ENCODE measurements at regions not wholly inside any gene's neighbourhood (a gene's known extent, or its start where the extent isn't known, plus 50 kb on each side); places are given as distances from the start of the nearest gene placed in this dataset.

- H3K9me3 ChIP-seq (ENCODE audit: low read length) = no peaks in the 10 kb centered on the region
- no peak overlapping the region for H2AFZ ChIP-seq (ENCODE audit: low read length)
- no peaks in the 10 kb centered on the region for H3K27me3 ChIP-seq (ENCODE audit: insufficient read depth, low read length)
- no peaks in the 10 kb centered on the region for H3K9me2 ChIP-seq (ENCODE audit: low read depth, low read length)
- H3K4me1 ChIP-seq (ENCODE audit: insufficient read depth, low read length, severe bottlenecking) = no peaks in the 10 kb centered on the region
- H3K79me2 ChIP-seq (ENCODE audit: insufficient read depth, low read length) = no peaks in the 10 kb centered on the region
- no peaks in the 10 kb centered on the region for H3F3A ChIP-seq (ENCODE audit: insufficient read depth, low read length)
- TF ChIP-seq CTCF (IDR thresholded peaks at IDR 0.05; ENCODE audit: low read length) = no peak
- TF ChIP-seq EZH2 (IDR thresholded peaks at IDR 0.05; ENCODE audit: borderline replicate concordance, low read length) = no peak
- H3K4me3 ChIP-seq (ENCODE audit: low read depth, low read length, poor library complexity, severe bottlenecking) = no peak overlapping the region
- H3K36me3 ChIP-seq (ENCODE audit: insufficient read depth, low read length) = no peaks in the 10 kb centered on the region
- no peaks in the 10 kb centered on the region for H4K20me1 ChIP-seq (ENCODE audit: insufficient read depth, low read length)
- H3K27ac ChIP-seq (ENCODE audit: low read depth, low read length, poor library complexity, severe bottlenecking) = no peak overlapping the region
- H3K4me2 ChIP-seq (ENCODE audit: low read length) = no peak overlapping the region
- no peak overlapping the region for H3K9ac ChIP-seq (ENCODE audit: low read length)
Observed at GRCh38 chr6:19041906-19042305, 654.8 kb downstream of the RNF144B start.

DNA sequence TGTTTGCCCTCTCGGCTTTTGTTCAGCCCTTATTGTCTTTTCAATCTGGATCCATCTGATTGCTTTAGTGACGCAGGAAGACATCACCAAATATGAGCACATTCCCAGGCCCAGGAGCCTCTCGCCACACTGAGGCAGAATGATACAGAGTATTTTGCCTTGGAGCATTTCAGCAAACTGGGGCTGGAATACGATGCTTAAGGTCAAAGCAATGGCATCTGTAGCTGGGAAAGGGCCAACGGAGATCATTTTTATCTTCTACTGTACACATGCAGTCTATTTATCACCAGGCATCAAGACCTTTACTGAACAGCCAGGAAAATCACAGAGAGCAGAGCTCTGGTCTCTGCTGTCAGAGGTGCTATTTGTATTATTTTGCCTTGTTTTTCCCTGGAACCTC lies 655.3 kb downstream of the RNF144B start:
- Histone ChIP-seq H3K9ac (ENCODE audit: low read length) (no peak overlapping the region), H3K27ac (ENCODE audit: low read depth, low read length, poor library complexity, severe bottlenecking) (no peak overlapping the region), H3K9me2 (ENCODE audit: low read depth, low read length) (no peaks in the 10 kb centered on the region), H4K20me1 (ENCODE audit: insufficient read depth, low read length) (no peaks in the 10 kb centered on the region), H2AFZ (ENCODE audit: low read length) (no peak overlapping the region), H3F3A (ENCODE audit: insufficient read depth, low read length) (no peaks in the 10 kb centered on the region), H3K4me2 (ENCODE audit: low read length) (no peak overlapping the region), H3K4me1 (ENCODE audit: insufficient read depth, low read length, severe bottlenecking) (no peaks in the 10 kb centered on the region), H3K27me3 (ENCODE audit: insufficient read depth, low read length) (no peaks in the 10 kb centered on the region), H3K9me3 (ENCODE audit: low read length) (no peaks in the 10 kb centered on the region), H3K36me3 (ENCODE audit: insufficient read depth, low read length) (no peaks in the 10 kb centered on the region), H3K79me2 (ENCODE audit: insufficient read depth, low read length) (no peaks in the 10 kb centered on the region), H3K4me3 (ENCODE audit: low read depth, low read length, poor library complexity, severe bottlenecking) (no peak overlapping the region)
- TF ChIP-seq CTCF (IDR thresholded peaks at IDR 0.05; ENCODE audit: low read length) (no peak), EZH2 (IDR thresholded peaks at IDR 0.05; ENCODE audit: borderline replicate concordance, low read length) (no peak)

GRCh38 chr6:19050765-19051164 lies 663.6 kb downstream of the RNF144B start:
- Histone ChIP-seq H3K9me2 (ENCODE audit: low read depth, low read length) (no peaks in the 10 kb centered on the region), H3K27me3 (ENCODE audit: insufficient read depth, low read length) (no peaks in the 10 kb centered on the region), H3K9me3 (ENCODE audit: low read length) (no peaks in the 10 kb centered on the region), H3K4me3 (ENCODE audit: low read depth, low read length, poor library complexity, severe bottlenecking) (no peak overlapping the region), H3F3A (ENCODE audit: insufficient read depth, low read length) (no peaks in the 10 kb centered on the region), H3K9ac (ENCODE audit: low read length) (no peak overlapping the region), H2AFZ (ENCODE audit: low read length) (no peak overlapping the region), H4K20me1 (ENCODE audit: insufficient read depth, low read length) (no peaks in the 10 kb centered on the region), H3K27ac (ENCODE audit: low read depth, low read length, poor library complexity, severe bottlenecking) (no peak overlapping the region), H3K79me2 (ENCODE audit: insufficient read depth, low read length) (no peaks in the 10 kb centered on the region), H3K36me3 (ENCODE audit: insufficient read depth, low read length) (no peaks in the 10 kb centered on the region), H3K4me1 (ENCODE audit: insufficient read depth, low read length, severe bottlenecking) (no peaks in the 10 kb centered on the region), H3K4me2 (ENCODE audit: low read length) (no peak overlapping the region)
- TF ChIP-seq CTCF (IDR thresholded peaks at IDR 0.05; ENCODE audit: low read length) (no peak), EZH2 (IDR thresholded peaks at IDR 0.05; ENCODE audit: borderline replicate concordance, low read length) (no peak)

Data from OCI-LY1 (cell line).